ENCODE measurements at regions not wholly inside any gene's neighbourhood (a gene's known extent, or its start where the extent isn't known, plus 50 kb on each side); places are given as distances from the start of the nearest gene placed in this dataset.
"Not testable (repeated sequence)": the region's sequence is repeated elsewhere in the genome, so short reads cannot be mapped to it uniquely, and the experiment has no call there.

GRCh38 chr11:34830648-34831047 is 85.5 kb downstream of the APIP start:
- peak; percentile 15 for DNase-seq

GRCh38 chr11:34830035-34830434 is 86.1 kb downstream of the APIP start:
- DNase-seq, result no peak

GRCh38 chr11:34827228-34827627 is 89.0 kb downstream of the APIP start:
- no peak for DNase-seq

GRCh38 chr11:34826384-34826726 is 89.8 kb downstream of the APIP start:
- no peak for DNase-seq

- DNase-seq, result peak; percentile 22
Observed at GRCh38 chr11:34825670-34826383, 90.4 kb downstream of the APIP start.

GRCh38 chr11:34825315-34825669 is 90.9 kb downstream of the APIP start:
- DNase-seq, result no peak

GRCh38 chr11:34824425-34824824 is 91.8 kb downstream of the APIP start:
- no peak for DNase-seq

- DNase-seq, result no peak
Observed at GRCh38 chr11:34823639-34824038, 92.5 kb downstream of the APIP start.

- DNase-seq, result no peak
Observed at GRCh38 chr11:34823197-34823596, 93.0 kb downstream of the APIP start.

GRCh38 chr11:34819740-34820482 is 96.3 kb downstream of the APIP start:
- DNase-seq, result no peak

- not testable (repeated sequence) for DNase-seq
Observed at GRCh38 chr11:34817812-34818211, 98.4 kb downstream of the APIP start.

GRCh38 chr11:34816698-34817213 is 99.4 kb downstream of the APIP start:
- DNase-seq, result no peak

- no peak for DNase-seq
Observed at GRCh38 chr11:34812905-34813576, 103.1 kb downstream of the APIP start.

- no peak for DNase-seq
Observed at GRCh38 chr11:34811858-34812257, 104.3 kb downstream of the APIP start.

GRCh38 chr11:34810107-34810562 is 106.0 kb downstream of the APIP start:
- no peak for DNase-seq

GRCh38 chr11:34809191-34810106 is 106.7 kb downstream of the APIP start:
- no peak for DNase-seq

- DNase-seq, result no peak
Observed at GRCh38 chr11:34806875-34807274, 109.3 kb downstream of the APIP start.

GRCh38 chr11:34805937-34806336 is 110.2 kb downstream of the APIP start:
- no peak for DNase-seq

- DNase-seq, result no peak
Observed at GRCh38 chr11:34799848-34800247, 116.3 kb downstream of the APIP start.

GRCh38 chr11:34798985-34799384 is 117.2 kb downstream of the APIP start:
- DNase-seq, result no peak

- DNase-seq, result not testable (repeated sequence)
Observed at GRCh38 chr11:34797497-34797896, 118.7 kb downstream of the APIP start.

GRCh38 chr11:34795641-34796040 is 120.5 kb downstream of the APIP start:
- DNase-seq, result no peak

Measured in right kidney (tissue), 1 donor.